GM12891 (cell line): ENCODE measurements at regions not wholly inside any gene's neighbourhood (a gene's known extent, or its start where the extent isn't known, plus 50 kb on each side); places are given as distances from the start of the nearest gene placed in this dataset.

Experiments
- POLR2A ChIP-seq: IDR thresholded peaks from 2 replicates; pipeline ENCODE4 v1.6.1; 2011; ENCODE audit warnings: low read depth, low read length, control low read depth
- POLR2AphosphoS5 ChIP-seq: IDR thresholded peaks from 2 replicates; pipeline ENCODE4 v1.6.1; 2011; ENCODE audit warnings: low read depth, low read length, control low read depth
- POU2F2 ChIP-seq: IDR thresholded peaks from 2 replicates; pipeline ENCODE4 v1.6.1; 2011; ENCODE audit warnings: low read depth, mild to moderate bottlenecking, control low read depth, low read length, moderate library complexity
- TAF1 ChIP-seq: IDR thresholded peaks from 2 replicates; pipeline ENCODE4 v1.6.1; 2011; ENCODE audit warnings: low read depth, low read length, control low read depth

DNA sequence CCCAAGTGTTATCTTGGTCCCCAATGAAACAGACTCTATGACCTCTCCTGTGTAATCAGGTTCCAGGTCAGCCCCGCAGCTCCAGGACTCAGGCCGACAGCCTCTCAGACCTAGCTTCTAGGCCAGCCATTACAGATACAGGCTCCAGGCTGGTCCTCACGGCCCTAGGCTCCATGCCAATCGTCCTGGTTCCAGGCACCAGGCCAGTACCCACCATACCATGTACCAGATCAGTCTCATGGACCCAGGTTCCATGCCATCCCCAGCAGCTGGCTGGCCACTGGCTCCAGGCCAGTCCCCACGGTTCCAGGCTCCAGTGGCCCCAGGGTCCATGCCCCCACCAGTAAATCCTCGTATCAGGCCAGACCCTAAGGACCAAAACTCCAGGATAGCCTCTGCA, 1326.6 kb upstream of the C9orf72 start:
- no peak for TF ChIP-seq POLR2AphosphoS5
- no peak for TF ChIP-seq POLR2A
- TF ChIP-seq POU2F2, result no peak
- no peak for TF ChIP-seq TAF1
